Erythroblast (primary cell): ENCODE measurements at regions not wholly inside any gene's neighbourhood (a gene's known extent, or its start where the extent isn't known, plus 50 kb on each side); places are given as distances from the start of the nearest gene placed in this dataset.

Source experiments
- GATA1 ChIP-seq: IDR thresholded peaks from 2 replicates; pipeline ENCODE4 v1.6.1; 2011; ENCODE audit warnings: low read depth, mild to moderate bottlenecking, control low read depth, low read length, moderate library complexity
- POLR2A ChIP-seq: IDR thresholded peaks from 2 replicates; pipeline ENCODE4 v1.6.1; 2011; ENCODE audit warnings: mild to moderate bottlenecking, low read length

GRCh38 chr15:96521386-96521785, 190.9 kb downstream of the NR2F2 start:
- no peak for TF ChIP-seq POLR2A
- TF ChIP-seq GATA1, result no peak
